Ishikawa (cell line): ENCODE measurements at regions not wholly inside any gene's neighbourhood (a gene's known extent, or its start where the extent isn't known, plus 50 kb on each side); places are given as distances from the start of the nearest gene placed in this dataset.

Experiments
- CEBPB ChIP-seq: IDR thresholded peaks from 2 replicates; pipeline ENCODE4 v1.6.1; 2012
- CREB1 ChIP-seq: IDR thresholded peaks from 2 replicates; pipeline ENCODE4 v1.6.1; 2012; ENCODE audit warnings: low read depth
- EP300 ChIP-seq: IDR thresholded peaks from 2 replicates; pipeline ENCODE4 v1.6.1; 2012; ENCODE audit warnings: borderline replicate concordance
- FOXM1 ChIP-seq: IDR thresholded peaks from 2 replicates; pipeline ENCODE4 v1.6.1; 2012; ENCODE audit warnings: low read depth, borderline replicate concordance
- MAX ChIP-seq: IDR thresholded peaks from 2 replicates; pipeline ENCODE4 v1.6.1; 2012
- TAF1 ChIP-seq: IDR thresholded peaks from 2 replicates; pipeline ENCODE4 v1.6.1; 2012; ENCODE audit warnings: low read depth, mild to moderate bottlenecking
- USF1 ChIP-seq: IDR thresholded peaks from 2 replicates; pipeline ENCODE4 v1.6.1; 2012
- YY1 ChIP-seq: IDR thresholded peaks from 2 replicates; pipeline ENCODE4 v1.6.1; 2012; ENCODE audit warnings: low read depth
- TF ChIP-seq, protein P1 (sequence below): IDR thresholded peaks from 2 replicates; pipeline ENCODE4 v1.6.1; 2012; ENCODE audit warnings: low read depth, mild to moderate bottlenecking

DNA sequence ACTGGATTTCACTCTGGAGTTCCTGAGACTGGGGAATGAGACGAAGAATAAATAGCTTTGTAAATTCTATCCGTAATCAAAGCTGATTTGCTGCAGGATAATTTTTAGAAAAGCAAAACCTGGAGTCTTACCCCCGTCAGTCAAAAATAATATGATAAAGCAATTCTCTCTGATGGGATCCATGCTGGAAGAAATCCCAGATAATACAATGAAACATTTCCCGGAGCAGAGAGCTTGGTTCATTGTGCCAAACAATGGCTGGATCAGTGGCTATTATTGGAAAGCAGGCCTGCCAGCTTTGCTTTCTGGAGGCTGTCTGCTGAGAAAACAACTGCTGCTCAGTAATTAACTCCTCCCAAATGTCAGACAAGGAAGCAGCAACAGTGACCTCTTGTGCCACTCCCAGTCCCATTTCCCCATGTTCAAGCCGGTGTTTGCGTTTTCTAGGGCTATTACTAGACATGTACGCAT lies 609.4 kb upstream of the PCDH15 start:
- TF ChIP-seq CEBPB: no peak
- TF ChIP-seq, protein P1, sequence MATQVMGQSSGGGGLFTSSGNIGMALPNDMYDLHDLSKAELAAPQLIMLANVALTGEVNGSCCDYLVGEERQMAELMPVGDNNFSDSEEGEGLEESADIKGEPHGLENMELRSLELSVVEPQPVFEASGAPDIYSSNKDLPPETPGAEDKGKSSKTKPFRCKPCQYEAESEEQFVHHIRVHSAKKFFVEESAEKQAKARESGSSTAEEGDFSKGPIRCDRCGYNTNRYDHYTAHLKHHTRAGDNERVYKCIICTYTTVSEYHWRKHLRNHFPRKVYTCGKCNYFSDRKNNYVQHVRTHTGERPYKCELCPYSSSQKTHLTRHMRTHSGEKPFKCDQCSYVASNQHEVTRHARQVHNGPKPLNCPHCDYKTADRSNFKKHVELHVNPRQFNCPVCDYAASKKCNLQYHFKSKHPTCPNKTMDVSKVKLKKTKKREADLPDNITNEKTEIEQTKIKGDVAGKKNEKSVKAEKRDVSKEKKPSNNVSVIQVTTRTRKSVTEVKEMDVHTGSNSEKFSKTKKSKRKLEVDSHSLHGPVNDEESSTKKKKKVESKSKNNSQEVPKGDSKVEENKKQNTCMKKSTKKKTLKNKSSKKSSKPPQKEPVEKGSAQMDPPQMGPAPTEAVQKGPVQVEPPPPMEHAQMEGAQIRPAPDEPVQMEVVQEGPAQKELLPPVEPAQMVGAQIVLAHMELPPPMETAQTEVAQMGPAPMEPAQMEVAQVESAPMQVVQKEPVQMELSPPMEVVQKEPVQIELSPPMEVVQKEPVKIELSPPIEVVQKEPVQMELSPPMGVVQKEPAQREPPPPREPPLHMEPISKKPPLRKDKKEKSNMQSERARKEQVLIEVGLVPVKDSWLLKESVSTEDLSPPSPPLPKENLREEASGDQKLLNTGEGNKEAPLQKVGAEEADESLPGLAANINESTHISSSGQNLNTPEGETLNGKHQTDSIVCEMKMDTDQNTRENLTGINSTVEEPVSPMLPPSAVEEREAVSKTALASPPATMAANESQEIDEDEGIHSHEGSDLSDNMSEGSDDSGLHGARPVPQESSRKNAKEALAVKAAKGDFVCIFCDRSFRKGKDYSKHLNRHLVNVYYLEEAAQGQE: no peak
- no peak for TF ChIP-seq TAF1
- no peak for TF ChIP-seq YY1
- no peak for TF ChIP-seq CREB1
- TF ChIP-seq USF1: no peak
- no peak for TF ChIP-seq EP300
- no peak for TF ChIP-seq FOXM1
- no peak for TF ChIP-seq MAX
